GM18505 (cell line): ENCODE measurements at regions not wholly inside any gene's neighbourhood (a gene's known extent, or its start where the extent isn't known, plus 50 kb on each side); places are given as distances from the start of the nearest gene placed in this dataset.

Experiments used
- ATAC-seq: cut with Tn5 transposase; IDR thresholded peaks from one replicate; pipeline ENCODE4 v1.9.1; 2021; ENCODE audit not compliant: unreplicated experiment
- POLR2A ChIP-seq: IDR thresholded peaks from 4 replicates; pipeline ENCODE4 v1.6.1; 2011; ENCODE audit warnings: borderline replicate concordance; ENCODE audit not compliant: insufficient read depth, insufficient read length; ENCODE audit errors: extremely low read depth

DNA sequence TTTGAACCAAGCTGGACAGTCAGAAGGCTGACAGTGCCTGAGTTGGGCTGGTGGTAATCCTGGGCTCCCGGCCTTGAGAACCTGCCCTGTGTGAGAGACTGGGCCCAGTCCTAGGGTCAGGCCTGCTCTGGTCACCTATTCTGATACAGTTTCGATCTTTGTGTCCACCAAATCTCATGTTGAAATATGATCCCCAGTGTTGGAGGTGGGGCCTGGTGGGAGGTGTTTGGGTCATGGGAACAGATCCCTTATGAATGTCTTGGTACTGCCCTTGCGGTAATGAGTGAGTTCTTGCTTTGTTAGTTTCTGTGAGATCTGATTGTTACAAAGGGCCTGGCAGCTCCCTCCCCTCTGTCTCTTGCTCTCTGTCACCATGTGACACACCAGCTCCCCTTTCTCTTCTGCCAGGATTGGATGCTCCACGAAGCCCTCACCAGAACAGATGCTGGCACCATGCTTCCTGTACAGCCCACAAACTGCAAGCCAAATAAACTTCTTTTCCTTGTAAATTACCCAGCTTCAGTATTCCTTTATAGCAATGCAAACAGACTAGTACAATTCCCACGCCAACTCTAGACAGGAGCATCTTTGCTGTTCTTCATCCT, 111.8 kb upstream of the ZNF438 start:
- no peak for ATAC-seq
- TF ChIP-seq POLR2A = no peak

DNA sequence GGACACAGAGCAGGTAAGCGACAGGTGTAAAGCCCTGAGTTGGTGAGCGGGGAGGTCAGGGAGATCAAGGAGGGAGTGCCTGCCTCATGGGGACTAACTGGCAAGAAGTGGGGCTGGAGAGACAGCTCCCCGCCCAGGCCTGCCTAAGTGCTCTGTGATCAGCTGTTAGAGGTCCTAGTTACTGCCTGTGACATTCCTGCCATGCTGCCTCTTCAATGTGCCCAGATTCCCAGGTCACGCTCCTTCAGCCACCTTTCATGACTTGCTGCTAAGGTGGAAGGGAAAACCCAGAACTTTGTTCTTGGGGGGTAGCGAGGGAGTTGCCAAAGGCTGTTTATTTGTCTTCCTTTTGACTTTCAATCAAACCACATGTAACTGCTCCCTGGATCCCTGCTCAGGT, 114.3 kb upstream of the ZNF438 start:
- TF ChIP-seq POLR2A = no peak
- ATAC-seq = no peak

DNA sequence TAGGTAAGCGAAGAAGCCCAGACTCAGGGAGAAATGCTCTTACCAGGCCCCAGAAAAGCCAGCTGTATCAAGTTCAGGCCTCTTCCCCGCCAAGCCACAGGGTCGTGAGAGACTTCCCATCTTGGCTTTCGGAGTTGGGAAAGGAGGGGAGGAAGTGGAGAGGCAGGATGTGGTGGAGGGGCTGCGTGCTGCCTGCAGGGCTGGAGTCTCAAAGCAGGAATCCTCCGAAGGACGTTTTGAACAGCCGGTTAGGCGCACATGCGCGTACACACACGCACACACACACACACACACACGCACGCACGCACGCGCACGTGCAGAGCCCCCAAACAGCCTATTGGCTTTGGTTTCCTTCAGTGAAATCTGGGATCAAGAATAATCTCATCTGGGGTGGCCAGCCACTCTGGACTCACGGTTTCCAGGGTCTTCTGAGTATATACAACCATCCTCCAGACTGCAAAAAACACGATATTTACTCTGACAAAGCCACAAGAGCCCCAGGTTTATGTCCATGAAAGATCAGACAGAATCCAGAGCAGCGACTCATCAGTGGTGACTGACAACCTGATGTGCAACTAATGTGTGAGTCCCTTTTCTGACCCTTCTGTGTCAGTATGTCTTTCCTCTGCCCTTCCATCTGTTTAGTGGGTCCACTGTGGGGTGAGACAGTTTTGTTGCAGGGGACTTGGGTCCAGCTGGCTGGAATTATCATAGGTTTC, 115.0 kb upstream of the ZNF438 start:
- no peak for ATAC-seq
- TF ChIP-seq POLR2A = no peak

DNA sequence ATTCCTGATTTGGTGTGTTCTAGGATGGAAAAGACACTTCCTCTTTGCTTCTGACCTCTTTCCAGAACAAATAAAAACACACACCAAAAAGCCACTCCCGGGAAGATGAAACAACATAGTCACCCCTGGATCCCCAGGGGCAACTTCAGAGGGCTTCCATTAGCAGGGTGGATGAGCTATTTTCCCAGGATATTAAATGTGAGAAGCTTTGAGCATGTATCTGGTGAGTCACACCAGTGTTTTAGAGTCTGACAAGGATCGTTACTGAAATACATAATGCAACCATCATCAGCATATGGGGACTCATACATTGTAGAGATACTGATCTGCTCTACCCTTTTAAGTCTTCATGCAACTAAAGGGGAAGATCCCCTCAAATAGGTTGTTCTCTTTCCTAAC, 115.5 kb upstream of the ZNF438 start:
- ATAC-seq = no peak
- TF ChIP-seq POLR2A = no peak

DNA sequence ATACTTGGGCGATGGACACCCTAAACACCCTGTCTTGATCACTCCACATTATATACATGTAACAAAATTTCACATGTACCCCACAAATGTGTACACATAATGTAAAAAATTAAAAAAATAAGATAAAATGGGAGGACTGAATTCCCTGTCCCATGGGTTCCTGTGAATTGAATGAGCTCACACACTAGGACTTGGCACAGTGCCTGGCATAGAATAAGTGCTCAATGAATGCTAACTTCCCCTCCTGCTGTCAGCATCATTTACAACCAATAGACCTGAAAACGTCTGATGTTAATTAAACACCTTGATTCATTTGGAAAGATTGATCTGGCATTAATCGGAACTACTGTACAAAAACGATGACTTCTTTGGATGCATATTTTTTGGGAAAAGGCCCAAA, 117.3 kb upstream of the ZNF438 start:
- no peak for TF ChIP-seq POLR2A
- ATAC-seq = no peak

DNA sequence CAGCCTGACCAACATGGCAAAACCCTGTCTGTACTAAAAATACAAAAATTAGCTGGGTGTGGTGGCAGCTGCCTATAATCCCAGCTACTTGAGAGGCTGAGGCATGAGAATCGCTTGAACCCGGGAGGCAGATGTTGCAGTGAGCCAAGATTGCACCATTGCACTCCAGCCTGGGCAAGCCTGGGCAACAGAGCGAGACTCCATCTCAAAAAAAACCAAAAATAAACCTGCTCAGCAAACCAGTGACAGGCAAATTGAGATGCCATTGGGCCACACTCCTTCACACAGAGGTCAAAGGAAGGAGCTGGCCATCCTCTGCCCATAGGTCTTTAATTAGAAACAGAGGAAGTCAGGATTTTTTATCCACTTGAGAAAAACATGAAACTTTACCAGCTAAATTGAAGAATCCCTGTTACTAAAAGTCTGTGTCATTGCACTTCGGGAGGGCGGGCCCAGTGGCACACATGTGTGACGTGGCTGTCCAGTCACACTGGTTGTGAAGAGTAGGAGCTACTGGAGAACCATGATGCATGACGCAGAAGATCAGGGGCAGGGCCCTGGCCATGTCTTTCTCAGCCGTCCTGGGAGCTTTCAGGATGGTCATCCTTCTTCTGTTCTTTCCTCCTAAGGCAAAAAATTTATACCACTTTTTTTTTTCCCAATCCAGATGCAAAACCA, 118.3 kb upstream of the ZNF438 start:
- ATAC-seq = no peak

DNA sequence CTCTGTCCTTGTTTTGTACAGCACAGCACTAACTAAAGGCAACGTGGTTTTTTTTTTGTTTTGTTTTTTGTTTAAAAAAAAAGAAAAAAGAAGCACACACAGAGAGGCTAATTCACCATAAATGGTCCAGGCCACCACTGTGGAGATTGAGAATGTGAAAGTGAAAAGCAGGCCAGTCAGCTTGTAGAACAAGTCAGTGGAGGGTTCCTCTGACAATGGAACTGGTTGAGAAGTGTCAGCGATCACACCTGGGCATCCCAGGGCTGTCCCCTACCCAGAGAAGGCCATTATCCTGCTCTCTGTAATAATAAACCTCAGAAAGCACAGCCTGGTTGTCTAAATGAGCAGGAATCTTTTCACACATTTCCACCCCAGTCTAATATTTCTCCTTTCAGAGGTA, 119.6 kb upstream of the ZNF438 start:
- no peak for ATAC-seq
- TF ChIP-seq POLR2A = no peak

More for the DNA sequence above, 118.3 kb upstream of the ZNF438 start:
- TF ChIP-seq POLR2A = no peak

DNA sequence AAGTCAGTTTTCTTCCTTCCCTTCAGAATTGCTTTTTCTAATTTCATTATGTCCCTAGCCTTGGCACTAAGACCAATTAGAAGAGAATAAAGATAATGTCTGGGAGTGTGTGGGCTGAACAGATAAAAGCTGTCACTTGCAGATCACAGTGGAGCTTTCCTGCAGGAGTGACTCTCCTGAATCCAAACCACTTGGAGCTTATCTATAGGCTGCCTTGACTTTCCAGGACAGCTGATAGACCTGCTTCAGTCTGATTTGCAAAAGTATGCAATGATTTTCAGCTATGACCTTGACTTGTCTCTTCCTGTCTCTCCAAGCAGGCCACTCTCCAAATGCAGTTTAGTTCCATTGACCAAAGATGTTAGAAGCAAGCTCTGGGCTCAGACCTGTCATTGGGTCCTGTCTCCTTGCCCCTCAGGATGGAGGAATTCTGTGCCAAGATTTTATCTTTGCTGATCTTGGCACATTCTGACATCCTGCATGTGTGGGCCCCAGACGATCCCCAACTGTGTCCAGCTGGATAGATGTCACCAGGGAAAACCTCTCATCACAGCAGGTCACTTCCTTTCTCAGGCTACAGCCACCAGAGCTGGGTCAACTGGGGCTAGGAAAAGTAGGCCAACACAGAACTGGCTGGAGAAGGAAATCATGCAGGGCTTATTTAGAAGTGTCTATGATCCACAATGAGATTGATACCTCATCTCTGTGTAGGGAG, 120.9 kb upstream of the ZNF438 start:
- TF ChIP-seq POLR2A = no peak
- no peak for ATAC-seq

DNA sequence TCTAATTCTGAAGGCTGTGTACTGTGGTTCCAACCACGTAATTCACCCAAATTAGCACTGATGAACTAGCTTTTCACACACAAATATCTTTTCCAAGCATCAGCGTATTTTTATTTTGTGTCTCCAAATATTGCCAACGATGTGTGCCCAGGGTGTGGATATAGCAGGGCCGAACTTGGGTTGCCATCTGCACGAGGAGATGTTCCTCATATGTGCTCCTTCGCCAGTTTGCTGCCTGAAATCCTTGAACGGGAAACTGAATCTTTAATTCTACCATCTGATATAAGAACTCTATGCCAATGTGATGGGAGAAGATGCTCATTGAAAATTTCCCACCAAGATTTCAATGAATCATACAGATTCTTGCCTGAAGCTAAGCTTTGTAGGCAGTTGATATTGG, 121.5 kb upstream of the ZNF438 start:
- no peak for TF ChIP-seq POLR2A
- ATAC-seq = no peak

DNA sequence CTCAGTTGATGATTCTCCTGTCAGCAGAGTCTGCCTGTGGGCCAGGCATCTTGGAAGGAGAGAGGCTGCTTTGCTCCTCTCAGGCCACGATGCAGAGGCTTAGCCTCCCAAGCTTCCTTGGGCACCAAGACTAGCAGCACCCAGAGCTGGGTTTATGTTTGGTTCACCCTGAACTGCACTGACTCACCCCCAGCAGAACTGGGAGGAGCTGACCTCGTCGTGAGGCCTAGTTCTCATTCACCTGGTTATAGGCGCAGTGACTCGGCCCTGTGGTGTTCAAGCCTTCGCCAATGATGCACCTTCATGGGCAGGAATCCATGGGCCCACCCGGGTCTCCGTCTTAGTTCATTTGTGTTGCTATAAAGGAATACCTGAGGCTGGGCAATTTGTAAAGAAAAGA, 122.0 kb upstream of the ZNF438 start:
- no peak for TF ChIP-seq POLR2A
- ATAC-seq = no peak

DNA sequence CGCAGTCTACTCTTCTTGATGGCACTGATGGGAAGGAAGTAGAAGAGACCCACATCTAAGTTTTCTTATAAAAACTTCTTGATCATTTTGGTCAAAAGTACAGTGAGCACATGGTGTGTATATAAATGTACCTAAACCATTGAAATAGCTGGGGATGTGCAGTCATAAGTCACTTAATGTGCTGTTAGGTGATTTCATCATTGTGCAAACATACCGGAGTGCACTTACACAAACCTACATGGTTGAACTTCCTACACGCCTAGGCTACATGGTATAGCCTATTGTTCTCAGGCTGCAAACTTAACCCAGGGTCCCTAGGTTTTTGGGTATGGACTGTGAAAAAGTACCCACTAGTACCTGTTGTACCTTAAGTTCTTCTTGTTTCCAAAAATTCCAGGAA, 123.3 kb upstream of the ZNF438 start:
- no peak for ATAC-seq
- no peak for TF ChIP-seq POLR2A

DNA sequence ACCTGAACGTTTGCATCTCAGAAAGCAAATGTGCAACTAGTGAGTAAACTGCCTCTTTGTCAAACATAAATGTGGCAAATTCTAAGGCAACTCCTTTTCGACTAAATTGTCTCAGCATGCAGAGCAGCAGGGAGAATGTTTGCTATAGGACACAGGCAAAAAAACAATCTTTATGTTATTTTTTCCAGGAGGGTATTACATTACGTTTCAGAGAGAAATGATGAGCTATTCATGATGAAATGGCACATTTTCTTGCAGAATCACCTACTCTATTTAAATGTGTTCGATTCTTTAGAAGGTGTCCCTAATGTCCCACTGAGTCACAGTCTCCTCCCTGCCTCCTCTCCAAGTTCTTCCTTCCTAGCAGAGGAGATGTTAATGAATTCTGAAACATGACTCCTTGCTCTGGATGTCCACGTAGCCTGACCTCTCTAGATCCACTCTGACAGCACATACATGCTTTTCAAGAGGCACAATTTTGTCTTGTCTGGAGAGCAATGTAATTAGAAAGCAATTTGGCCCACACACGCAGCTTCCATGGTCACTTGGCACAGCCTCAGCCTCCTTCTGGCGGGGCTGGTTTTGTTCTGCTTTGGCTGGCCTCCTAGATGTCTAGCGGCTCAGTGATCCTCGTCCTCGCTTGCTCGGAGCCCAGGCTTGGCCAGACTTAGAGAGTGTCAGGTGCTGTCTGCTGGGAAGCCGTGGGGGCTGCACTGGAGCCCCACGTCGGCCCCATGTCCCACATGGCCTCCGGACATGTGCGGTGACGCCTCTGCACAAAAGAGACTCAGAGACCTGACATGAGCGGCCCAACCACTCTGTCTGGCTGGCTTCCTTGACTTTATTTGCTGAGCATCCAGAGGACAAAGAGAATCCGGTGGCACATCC, 125.7 kb upstream of the ZNF438 start:
- no peak for TF ChIP-seq POLR2A
- no peak for ATAC-seq
